MG63 (cell line): ENCODE measurements at regions not wholly inside any gene's neighbourhood (a gene's known extent, or its start where the extent isn't known, plus 50 kb on each side); places are given as distances from the start of the nearest gene placed in this dataset.

Experiments used
- DNase-seq: peaks from one replicate; pipeline ENCODE4 v3.0.0-alpha.2; 2020
- H3K27me3 ChIP-seq: fragments of 250-450 bp; sonication (Bioruptor Pico); 2 replicates; pipeline ENCODE4 v1.5.1; 2020; ENCODE audit warnings: mild to moderate bottlenecking, moderate library complexity
- H3K36me3 ChIP-seq: fragments of 250-450 bp; sonication (Bioruptor Pico); 2 replicates; pipeline ENCODE4 v1.5.1; 2020; ENCODE audit warnings: mild to moderate bottlenecking, moderate library complexity
- H3K4me3 ChIP-seq: fragments of 250-450 bp; sonication (Bioruptor Pico); 2 replicates; pipeline ENCODE4 v1.5.1; 2020; ENCODE audit warnings: mild to moderate bottlenecking, moderate library complexity
- H3K9me3 ChIP-seq: fragments of 250-450 bp; sonication (Bioruptor Pico); 2 replicates; pipeline ENCODE4 v1.5.1; 2020; ENCODE audit warnings: mild to moderate bottlenecking, moderate library complexity

DNA sequence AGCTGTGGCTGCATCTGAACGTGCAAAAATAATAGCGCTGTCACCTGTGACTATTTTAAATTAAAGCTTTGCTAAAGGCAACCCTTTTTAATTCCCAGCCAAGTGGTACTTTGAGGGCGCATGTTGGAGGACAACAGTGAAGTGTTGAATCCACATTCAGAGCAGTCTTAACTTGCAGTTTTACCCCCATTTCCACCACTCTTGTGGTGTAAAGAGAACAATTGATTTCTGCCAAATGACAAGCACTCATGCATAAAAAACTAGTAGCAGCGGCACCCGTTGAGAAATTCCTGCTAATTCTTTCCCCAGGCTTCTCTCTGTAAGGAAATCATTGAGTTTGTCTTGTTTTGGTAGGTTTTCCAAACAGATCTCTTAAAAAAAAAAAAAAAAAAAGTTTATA is 1033.3 kb downstream of the EFNB2 start:
- no peak for DNase-seq
- Histone ChIP-seq H3K9me3 (no peaks in the 10 kb centered on the region), H3K36me3 (no peaks in the 10 kb centered on the region), H3K27me3 (no peaks in the 10 kb centered on the region), H3K4me3 (no peak overlapping the region)

DNA sequence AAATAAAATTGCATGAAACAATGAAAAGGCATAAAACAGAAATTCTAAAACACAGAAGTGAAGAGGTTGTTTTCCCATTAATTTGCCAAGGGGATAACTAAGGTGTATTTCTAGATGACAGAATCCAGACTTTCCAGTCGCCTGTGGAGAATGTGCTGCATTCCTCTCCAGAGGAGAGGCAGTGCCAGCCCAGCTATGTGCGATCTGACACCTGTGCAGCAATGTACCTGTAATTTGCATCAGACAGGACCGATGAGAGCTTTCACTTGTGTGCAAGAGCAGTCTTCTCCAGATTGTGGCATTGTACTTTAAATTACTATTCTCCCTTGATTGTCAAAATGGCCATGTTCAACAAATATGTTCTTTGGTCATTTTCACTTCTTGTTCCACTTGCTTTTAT is 1037.9 kb downstream of the EFNB2 start:
- Histone ChIP-seq H3K9me3 (no peaks in the 10 kb centered on the region), H3K27me3 (no peaks in the 10 kb centered on the region), H3K36me3 (no peaks in the 10 kb centered on the region), H3K4me3 (no peak overlapping the region)
- DNase-seq: no peak

DNA sequence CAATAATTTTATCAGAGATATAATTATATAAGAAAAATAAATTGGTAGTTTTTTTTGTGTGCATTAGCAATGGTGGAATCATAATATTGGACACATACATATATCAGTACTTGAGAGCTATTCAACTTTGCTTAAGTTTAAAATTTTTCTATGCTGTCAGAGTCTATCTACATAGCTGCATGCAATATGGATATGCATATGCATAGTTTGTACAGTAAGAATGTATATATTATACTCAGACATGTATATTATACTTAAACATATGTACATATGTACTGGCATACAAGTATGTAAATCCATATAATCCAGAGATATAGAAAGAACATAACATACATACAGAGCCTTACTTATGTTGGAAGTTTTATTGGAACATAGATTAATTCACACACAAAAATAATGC is 1043.2 kb downstream of the EFNB2 start:
- no peaks in the 10 kb centered on the region for H3K27me3 ChIP-seq
- no peaks in the 10 kb centered on the region for H3K36me3 ChIP-seq
- no peak for DNase-seq

DNA sequence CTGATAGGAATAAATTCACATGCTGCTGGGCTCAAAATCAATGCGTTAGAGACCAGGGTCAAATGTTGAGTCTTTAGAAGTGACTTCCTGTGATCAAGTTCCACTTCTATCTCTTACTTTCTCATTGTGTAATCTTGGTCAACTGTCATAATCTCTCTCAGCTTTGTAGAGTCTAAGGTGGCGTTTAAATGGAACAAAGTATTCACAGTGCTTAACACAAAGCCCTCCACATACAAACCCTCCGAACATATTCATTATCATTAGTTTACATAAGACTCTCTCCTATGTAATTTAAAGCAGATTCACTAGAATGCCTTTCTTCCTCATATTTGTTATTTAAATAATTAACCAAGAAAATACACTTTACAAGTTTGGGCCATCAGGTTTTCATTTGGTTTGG is 1044.1 kb downstream of the EFNB2 start:
- no peaks in the 10 kb centered on the region for H3K27me3 ChIP-seq
- H3K9me3 ChIP-seq: no peaks in the 10 kb centered on the region
- no peaks in the 10 kb centered on the region for H3K36me3 ChIP-seq
- H3K4me3 ChIP-seq: no peak overlapping the region
- DNase-seq: no peak

More for the DNA sequence above, 1043.2 kb downstream of the EFNB2 start:
- Histone ChIP-seq H3K4me3 (no peak overlapping the region), H3K9me3 (no peaks in the 10 kb centered on the region)

DNA sequence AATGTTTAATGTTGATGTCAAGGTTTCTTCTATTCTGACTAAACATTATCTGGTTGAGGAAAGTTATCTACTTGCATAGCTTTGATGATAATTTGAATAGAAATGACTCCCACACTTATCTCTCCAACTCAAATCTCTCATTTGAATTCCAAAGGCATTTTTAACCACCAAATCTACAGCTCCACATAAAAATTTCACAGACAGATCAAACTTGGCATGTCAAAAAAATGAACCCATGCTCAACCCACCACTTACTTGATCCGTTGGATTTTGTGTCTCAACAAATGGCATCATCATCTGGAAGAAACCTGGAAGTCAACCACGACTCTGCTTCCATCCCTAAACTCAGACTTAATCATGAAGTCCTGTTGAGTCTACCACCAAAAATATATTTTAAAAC is 1050.4 kb downstream of the EFNB2 start:
- Histone ChIP-seq H3K36me3 (no peaks in the 10 kb centered on the region), H3K27me3 (no peaks in the 10 kb centered on the region), H3K9me3 (no peaks in the 10 kb centered on the region), H3K4me3 (no peak overlapping the region)
- no peak for DNase-seq

DNA sequence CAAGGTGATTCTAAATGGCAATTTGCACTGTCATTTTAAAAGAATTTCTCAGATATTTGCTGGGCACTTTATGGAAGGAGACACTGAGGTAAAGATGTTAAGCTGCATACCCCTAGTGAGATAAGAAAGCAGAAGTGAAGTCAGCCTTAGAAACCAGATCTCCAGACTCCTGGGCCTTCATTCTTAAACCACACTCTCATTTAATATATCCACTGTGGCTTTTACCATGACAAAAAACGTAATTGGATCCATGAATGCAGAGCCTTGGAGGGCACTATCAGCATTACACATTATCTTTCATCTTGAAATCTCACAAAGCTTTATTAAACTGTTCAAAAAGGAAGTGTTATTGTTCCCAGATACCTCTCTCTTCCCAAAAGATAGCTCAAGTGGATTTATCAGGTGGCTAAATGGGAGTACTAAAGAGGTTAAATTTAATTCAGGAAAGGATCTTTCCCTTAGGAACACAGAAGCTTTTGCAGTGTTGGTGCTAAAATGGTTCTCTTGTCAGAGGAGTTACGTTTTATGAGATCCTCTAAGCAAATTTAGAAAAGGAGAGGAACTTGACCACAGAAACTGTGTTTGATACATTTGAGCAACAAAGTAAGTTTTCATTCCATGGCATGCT is 1060.4 kb downstream of the EFNB2 start:
- Histone ChIP-seq H3K27me3 (no peaks in the 10 kb centered on the region), H3K4me3 (no peak overlapping the region), H3K9me3 (no peaks in the 10 kb centered on the region), H3K36me3 (no peaks in the 10 kb centered on the region)
- DNase-seq: no peak

DNA sequence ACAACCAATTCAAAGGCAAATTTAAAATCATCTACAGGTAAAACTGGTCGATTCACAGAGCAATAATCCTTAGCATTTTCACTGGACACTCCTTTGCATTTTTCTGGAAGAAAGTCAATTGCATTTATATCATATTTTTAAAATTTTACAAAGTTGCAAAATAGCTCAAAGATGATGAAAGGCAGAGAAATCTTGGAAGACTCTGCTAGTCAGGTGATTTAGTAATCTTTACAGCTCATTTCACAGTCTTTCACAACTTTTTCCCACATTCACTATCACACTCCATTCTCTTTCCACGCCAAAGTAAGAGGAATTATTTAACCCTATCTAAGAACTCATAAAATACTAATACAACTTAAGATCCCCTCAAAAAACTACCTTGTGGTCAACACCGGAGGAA is 1063.8 kb downstream of the EFNB2 start:
- no peak overlapping the region for H3K4me3 ChIP-seq
- no peaks in the 10 kb centered on the region for H3K36me3 ChIP-seq
- DNase-seq: no peak
- no peaks in the 10 kb centered on the region for H3K27me3 ChIP-seq
- H3K9me3 ChIP-seq: no peaks in the 10 kb centered on the region

DNA sequence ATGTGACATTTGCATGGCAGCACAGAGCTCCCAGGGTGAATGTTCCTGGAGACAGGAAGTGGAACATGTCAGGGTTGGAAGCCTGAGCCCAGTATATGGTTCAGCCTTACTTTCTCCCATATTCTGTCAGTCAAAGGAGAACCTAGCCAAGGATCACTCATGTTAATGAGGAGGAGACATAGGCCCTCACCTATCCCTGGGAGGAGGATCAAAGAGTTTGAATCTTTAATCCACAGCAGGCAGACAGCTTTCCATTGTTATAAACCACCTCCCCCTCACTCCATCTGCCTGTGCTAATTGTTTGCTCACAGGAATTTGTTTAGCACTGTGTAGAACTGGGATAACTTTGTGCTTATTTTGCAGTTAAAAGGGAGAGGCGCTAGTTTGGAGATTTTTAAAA is 1069.1 kb downstream of the EFNB2 start:
- no peak for DNase-seq
- Histone ChIP-seq H3K4me3 (no peak overlapping the region), H3K9me3 (no peaks in the 10 kb centered on the region), H3K36me3 (no peaks in the 10 kb centered on the region), H3K27me3 (no peaks in the 10 kb centered on the region)

DNA sequence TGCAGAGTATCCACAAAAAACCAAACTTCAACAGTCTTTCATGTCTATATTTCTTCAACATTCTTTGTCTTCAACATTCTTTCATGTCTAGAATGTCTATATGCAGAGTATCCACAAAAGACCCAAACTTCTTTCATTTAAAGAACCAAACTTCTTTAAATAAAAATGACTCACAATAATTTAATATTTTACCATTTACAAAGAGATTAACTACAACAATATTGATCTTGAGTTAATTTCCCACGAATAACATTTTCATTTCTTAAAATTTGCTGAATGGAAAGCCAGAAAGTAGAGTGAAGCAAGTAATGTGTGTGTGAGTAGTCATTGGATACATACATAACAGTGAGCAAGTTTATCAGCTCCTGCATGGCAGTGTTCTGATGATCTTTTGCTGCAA is 1069.7 kb downstream of the EFNB2 start, which contains the start of gene DAOA:
Gene DAOA (plus strand): TSS at position 301 of the 400 bp plus-strand sequence.
- no peaks in the 10 kb centered on the region for H3K27me3 ChIP-seq
- H3K36me3 ChIP-seq: no peaks in the 10 kb centered on the region
- DNase-seq: no peak
- H3K4me3 ChIP-seq: no peak within 1 kb of the TSS
- no peaks in the 10 kb centered on the region for H3K9me3 ChIP-seq

DNA sequence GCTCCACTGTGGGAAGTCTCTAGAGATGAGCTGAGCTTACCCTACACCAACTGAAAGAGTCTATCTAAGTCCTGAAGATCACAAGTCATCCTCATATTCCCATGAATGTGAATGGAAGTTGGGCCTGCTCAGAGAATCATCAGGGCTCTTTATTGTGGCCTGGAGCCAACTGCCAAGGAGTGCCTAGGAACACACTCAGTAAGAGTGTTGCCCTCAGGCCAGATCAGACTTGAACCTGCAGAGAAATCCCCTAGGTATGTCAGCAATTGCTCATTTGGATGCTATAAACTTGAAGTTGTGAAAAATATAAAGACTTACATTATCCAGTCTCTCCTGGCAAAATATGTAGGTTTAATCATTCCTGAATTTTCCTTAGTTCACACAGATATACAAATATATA is 1070.2 kb downstream of the EFNB2 start:
- Histone ChIP-seq H3K27me3 (no peaks in the 10 kb centered on the region), H3K36me3 (no peaks in the 10 kb centered on the region), H3K4me3 (no peak overlapping the region), H3K9me3 (no peaks in the 10 kb centered on the region)
- DNase-seq: no peak

DNA sequence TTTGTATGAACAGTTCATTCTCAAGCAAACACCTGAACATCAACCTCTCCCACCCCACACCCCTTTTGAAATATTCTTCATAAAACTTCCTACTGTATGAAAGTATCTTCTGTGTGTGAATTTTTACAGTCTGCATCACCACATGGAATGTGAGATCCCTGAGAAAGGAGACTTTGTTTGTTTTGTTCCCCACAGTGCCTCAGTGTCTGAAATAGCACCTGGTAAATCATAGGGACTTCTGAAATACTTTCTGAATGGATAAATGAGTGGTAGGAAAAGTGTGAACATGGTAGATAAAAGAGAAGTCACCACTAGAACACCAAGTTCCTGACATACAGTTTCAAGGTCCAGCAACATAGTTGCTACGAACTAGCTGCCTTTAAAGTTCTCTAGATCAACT is 1071.2 kb downstream of the EFNB2 start:
- no peaks in the 10 kb centered on the region for H3K27me3 ChIP-seq
- no peaks in the 10 kb centered on the region for H3K9me3 ChIP-seq
- no peaks in the 10 kb centered on the region for H3K36me3 ChIP-seq
- no peak overlapping the region for H3K4me3 ChIP-seq
- DNase-seq: no peak

DNA sequence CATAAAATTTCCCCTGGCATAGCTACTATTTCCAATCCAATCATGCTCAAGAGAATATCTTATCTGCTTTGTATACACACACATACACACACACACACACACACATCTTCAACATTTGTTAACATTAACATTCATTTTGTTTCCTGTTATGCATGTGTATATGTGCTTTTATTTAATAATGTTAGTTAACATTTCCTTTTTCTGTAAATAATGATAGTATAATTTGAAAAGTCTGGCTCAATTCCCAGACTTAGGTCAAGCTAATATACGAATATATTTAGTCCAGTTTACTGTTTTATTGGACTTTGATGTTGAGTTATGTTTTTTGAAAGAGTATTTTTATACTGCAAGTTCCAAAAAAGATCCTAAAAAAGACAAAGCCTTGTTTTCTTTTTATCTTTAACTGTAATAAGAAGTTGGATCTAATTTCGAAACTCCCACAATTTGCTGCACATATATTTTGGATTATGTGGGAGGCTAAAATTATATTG is 1072.4 kb downstream of the EFNB2 start:
- no peak for DNase-seq
- Histone ChIP-seq H3K4me3 (no peak overlapping the region), H3K36me3 (no peaks in the 10 kb centered on the region), H3K9me3 (no peaks in the 10 kb centered on the region), H3K27me3 (no peaks in the 10 kb centered on the region)

DNA sequence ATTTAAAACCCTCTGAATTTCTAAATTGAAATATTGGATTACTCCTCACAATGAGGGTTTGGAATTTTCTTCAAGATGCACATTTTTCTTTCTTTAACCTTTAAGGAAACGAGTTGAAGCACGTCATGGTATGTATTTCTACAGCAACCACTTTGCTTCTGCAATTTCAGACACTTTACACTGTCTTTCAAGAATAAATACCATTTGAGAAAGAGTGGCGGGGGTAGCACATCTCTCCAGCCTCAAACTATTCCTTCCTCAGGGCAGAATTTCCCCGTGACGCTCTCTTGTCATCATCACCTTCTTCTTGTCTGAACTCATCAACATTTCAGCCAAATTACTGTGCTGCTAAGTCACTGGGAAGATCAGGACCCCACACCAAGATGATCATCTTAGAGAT is 1073.4 kb downstream of the EFNB2 start:
- H3K9me3 ChIP-seq: no peaks in the 10 kb centered on the region
- no peaks in the 10 kb centered on the region for H3K27me3 ChIP-seq
- H3K36me3 ChIP-seq: no peaks in the 10 kb centered on the region
- no peak for DNase-seq
- H3K4me3 ChIP-seq: no peak overlapping the region

DNA sequence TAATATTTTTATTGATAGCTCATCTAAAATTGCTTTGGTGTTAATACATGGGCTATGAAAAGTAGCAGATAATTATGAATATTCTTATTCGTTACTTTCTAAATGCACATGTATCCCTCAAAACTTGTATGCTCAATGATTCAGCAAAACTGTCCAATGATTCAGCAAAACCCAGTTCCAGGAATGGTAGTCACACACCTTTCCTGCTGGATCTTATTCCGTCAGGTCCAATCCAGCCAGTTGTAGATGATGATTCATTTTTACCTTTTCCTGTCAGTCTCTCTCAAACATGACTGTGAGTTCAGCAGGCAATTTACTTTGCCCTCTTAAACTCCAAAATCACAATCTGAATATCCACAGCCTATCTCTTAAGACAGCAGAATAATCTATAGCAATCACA is 1082.6 kb downstream of the EFNB2 start:
- DNase-seq: no peak
- Histone ChIP-seq H3K27me3 (no peaks in the 10 kb centered on the region), H3K9me3 (no peaks in the 10 kb centered on the region)

DNA sequence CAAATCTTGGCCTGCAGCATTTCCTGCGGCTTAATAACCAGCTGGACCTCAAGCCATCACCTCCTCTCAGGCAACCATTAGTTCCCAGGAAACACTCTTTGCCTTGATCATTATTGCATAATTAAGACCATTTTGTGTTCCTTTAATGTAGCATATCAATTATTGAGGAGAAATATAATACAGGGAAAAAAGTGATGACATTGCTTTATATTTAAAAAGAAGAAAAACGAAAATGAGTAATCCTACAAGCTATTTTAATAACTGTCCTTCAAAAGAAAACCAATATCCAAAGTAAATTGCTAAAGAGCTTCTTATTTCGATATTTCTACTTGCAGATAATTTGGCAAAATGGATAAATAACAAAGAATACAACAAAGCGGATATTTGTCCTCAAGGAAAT is 1084.7 kb downstream of the EFNB2 start:
- Histone ChIP-seq H3K36me3 (no peaks in the 10 kb centered on the region), H3K27me3 (no peaks in the 10 kb centered on the region), H3K9me3 (no peaks in the 10 kb centered on the region), H3K4me3 (no peak overlapping the region)
- no peak for DNase-seq

More for the DNA sequence above, 1082.6 kb downstream of the EFNB2 start:
- no peaks in the 10 kb centered on the region for H3K36me3 ChIP-seq
- no peak overlapping the region for H3K4me3 ChIP-seq

DNA sequence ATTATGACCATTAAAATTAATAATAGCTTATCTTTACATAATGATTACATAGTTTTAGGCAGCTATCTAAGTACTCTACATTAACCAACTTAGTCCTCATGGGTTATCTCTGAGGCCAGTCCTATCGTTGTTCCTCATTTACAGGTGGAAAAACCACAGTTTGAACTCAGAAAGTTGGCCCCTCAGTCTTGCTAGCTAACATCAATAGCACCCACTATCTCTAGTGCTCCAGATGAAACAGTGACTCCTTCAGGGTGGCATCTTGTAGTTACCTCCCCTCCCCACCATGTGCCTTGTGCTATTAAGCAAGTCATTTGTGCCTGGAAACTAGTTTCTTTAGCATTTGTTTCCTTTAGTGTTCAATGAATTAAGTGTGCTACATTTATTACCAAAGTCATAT is 1086.7 kb downstream of the EFNB2 start:
- H3K4me3 ChIP-seq: no peak overlapping the region
- no peaks in the 10 kb centered on the region for H3K27me3 ChIP-seq
- DNase-seq: no peak
- no peaks in the 10 kb centered on the region for H3K36me3 ChIP-seq
- H3K9me3 ChIP-seq: no peaks in the 10 kb centered on the region

DNA sequence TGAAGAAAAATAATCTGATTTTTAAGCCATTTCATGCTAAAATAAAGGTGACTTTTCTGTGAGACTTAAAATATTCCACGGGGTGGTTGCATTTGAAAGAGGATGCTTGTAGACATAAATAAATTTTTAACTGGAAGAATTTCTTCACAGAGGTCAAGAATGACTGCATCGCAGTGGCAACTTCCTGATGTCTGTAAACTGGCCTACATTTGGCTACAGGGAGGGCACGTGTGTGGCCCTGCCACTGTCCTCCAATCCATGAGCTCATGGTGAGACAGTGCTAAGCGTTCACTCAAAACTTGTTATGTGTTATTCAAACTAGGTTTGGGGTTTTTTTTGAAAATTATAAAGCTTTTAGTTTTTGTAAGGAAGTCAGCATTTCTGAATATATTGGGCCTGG is 1089.3 kb downstream of the EFNB2 start:
- no peak overlapping the region for H3K4me3 ChIP-seq
- no peak for DNase-seq
- no peaks in the 10 kb centered on the region for H3K36me3 ChIP-seq
- no peaks in the 10 kb centered on the region for H3K27me3 ChIP-seq
- H3K9me3 ChIP-seq: no peaks in the 10 kb centered on the region

DNA sequence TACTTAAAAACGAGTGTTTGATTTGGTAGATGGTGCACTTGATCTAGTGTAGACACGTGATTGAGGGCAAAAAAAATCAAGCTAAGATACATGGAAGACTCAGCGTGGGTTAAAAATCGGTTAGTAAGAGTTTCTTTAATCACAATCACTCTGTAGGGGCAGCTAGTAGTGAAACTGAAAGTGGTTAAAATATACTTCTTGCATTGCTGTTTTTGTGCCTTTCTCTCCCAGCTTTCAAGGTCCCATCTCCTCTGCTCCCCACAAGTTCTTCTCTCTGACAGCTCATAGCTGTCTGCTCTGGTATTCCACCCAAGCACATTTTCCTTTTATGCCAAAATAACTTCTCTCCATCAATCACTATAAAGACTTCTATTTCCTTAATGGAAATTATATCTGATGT is 1089.7 kb downstream of the EFNB2 start:
- no peaks in the 10 kb centered on the region for H3K9me3 ChIP-seq
- no peak overlapping the region for H3K4me3 ChIP-seq
- no peaks in the 10 kb centered on the region for H3K27me3 ChIP-seq
- DNase-seq: no peak
- no peaks in the 10 kb centered on the region for H3K36me3 ChIP-seq
